ENCODE measurements at regions not wholly inside any gene's neighbourhood (a gene's known extent, or its start where the extent isn't known, plus 50 kb on each side); places are given as distances from the start of the nearest gene placed in this dataset.

DNA sequence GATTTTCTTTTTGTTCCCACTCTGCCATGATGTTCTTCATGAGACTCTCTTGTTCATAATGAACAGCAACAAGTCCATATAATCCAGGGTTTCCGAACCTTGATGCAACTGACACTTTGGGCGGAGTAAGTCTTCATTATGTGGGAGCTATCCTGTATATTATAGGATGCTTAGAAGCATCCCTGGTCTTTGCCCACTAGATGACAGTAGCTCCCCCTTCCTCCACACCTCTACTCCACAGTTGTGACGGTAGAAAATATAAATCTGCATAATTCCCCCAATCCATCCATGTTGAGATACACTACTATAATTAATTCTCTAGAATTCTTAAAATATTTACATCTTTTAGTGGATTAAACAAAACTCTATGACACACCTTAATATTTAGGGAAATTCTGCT lies 482.2 kb upstream of the CELF4 start:
- no peak for DNase-seq

- no peak for DNase-seq
These were observed 481.1 kb upstream of the CELF4 start for GRCh38 chr18:38046651-38047050.

DNA sequence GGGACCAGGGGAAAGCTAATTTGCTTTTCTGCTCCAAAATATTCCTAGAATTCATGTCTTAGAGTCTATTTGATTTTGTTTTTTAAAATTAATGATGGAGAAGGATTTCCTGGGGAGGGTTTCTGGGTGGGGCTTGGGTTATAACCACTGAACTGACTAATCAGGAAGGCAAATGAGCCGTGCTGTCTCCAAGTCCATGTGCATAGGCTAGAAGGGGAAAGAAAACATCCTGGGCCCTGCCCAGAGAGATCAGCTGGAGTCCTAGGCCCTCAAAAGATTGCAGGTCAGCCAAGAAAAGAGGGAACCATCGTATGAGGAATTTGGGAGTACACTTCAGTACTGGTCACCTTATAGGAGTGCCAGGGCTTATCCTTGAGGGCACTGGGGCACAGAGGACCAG lies 480.2 kb upstream of the CELF4 start:
- DNase-seq: no peak

DNA sequence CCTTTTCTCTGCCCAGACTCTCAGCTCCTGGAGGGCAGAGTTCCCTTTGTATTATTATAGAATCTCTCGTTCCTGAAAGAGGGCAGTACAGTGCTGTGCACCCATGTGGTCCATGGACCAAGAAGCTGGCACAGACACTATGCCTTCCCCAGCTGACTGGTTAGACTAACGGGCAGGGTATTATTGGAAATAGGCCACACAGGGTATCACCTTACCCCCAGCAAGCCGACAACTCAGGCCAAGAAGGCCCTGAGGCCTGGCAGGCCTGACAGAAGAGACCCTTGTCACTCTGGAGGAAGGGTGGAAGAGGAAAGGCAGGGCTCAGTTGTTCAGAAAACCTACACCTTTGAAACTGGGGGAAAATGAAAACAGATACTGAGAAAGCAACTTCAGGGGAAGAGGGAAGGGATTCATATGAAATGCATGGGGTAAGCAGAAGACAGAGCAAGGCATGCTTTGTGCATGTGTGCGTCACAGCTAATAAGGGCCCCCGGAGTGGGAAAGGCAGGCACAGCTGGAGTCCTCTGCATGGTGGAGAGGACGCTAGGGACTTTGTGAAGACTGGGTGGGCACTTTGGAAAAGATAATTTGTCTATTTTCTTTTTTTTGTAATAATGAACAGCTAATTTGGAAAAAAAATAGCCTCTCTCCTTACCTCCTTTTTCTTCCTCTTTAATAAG lies 476.8 kb upstream of the CELF4 start:
- DNase-seq: no peak

GRCh38 chr18:38038242-38038641 lies 472.6 kb upstream of the CELF4 start:
- DNase-seq: no peak

GRCh38 chr18:38035193-38035592 lies 469.6 kb upstream of the CELF4 start:
- DNase-seq: no peak

GRCh38 chr18:38033282-38033681 lies 467.7 kb upstream of the CELF4 start:
- no peak for DNase-seq

GRCh38 chr18:38032516-38032915 lies 466.9 kb upstream of the CELF4 start:
- DNase-seq: no peak

DNA sequence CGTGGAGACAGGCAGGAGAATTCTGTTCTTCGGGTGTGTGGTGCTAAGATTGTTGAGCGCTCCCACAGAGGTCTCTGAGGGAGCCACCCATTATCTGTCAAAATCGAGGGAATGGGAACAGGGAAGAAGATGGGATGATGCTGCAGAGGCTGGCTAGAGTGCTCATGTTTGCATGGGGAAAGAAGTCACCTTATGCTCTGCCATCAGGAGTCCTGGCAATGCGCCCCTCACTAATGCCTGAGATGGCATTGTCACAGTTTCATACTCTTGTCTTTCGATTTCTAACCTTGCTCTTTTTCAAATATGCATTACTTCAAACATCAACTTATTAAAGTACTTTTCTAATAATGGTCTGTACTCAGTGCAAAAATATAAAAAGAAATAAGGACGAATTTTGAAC lies 463.3 kb upstream of the CELF4 start:
- DNase-seq: no peak

GRCh38 chr18:38025433-38026038 lies 459.9 kb upstream of the CELF4 start:
- no peak for DNase-seq

- no peak for DNase-seq
These were observed 458.3 kb upstream of the CELF4 start for GRCh38 chr18:38023871-38024270.

DNA sequence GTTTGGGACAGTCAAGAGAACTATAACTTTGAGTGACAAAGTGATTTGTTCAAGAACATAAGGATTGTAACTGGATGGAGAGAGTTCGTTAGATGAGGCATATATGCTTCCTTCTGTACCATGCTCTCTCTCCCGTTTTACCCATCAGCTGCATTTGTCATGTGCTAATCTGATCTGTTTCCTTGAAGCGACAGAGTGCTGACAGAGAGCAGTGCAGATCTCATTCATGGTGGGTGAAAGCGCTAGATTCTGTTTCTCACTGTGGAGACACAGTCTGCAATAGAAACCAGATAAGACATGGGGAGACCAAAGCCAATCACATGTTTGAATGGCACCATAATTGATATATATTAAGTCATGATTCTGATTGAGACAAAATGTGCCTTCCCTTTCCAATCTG lies 456.6 kb upstream of the CELF4 start:
- no peak for DNase-seq

GRCh38 chr18:38019292-38019691 lies 453.7 kb upstream of the CELF4 start:
- no peak for DNase-seq

DNA sequence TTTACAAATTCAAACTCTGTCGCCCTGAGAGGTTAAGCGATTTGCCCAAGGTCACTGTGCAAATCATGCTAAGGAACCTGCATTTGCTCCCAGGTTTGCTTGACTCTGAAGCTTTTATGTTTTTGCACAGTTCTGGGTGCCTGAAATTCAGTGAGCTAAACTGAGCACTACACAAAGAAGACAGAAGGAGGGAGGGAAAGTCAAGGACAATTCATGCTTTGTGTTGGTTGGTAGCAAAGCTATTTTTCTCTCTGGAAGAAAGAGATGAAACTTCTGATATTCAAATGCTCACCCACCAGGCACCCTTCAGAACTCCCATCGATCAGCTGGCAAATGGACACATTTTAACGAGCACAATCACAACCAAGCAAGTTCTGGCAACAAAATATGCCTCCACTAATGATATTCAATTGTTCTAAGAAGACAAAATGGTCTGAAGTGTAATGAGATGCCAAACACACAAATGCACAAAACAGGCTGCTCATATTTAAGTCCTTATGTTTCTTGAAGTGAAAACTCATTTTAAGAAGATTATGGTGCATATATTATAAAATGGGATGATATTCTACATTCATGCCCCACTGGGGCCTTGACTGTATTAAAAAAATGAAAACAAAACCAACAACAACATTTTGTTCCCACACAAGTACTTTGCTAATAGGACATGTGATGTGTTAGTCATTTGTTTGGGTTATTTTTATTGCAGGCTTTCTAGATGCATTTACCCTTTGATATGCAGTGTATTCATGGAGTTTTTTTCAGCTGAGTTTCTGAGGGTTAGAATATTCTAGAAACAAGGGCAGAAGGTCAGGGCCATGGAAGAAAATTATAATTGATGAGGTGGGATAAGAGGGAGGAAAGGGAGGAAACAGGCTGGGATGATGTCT lies 445.6 kb upstream of the CELF4 start:
- no peak for DNase-seq

GRCh38 chr18:38010037-38010436 lies 444.4 kb upstream of the CELF4 start:
- DNase-seq: no peak

- DNase-seq: no peak
These were observed 443.7 kb upstream of the CELF4 start for GRCh38 chr18:38009320-38009719.

- no peak for DNase-seq
These were observed 442.2 kb upstream of the CELF4 start for GRCh38 chr18:38007676-38008330.

GRCh38 chr18:38007026-38007425 lies 441.4 kb upstream of the CELF4 start:
- no peak for DNase-seq

GRCh38 chr18:38006541-38006940 lies 440.9 kb upstream of the CELF4 start:
- no peak for DNase-seq

GRCh38 chr18:37997695-37998094 lies 432.1 kb upstream of the CELF4 start:
- DNase-seq: no peak

DNA sequence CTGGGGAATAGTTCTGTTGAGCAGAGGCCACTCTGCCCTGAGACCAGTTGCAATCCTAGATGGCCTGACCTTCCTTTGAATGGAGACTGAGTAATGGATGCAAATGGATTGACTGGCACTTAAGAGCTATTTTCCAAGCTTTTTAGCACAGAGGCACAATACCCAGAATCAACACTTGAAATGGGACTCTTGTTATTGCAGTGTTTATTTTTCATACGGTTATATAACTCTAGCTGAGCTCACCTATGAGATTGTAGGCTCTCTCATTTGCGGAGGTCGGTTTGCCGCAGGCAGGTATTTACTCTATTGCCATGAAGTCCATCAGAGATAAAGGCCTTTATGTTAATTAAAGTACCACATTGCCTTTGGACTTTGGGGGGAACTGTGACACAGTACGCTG lies 422.3 kb upstream of the CELF4 start:
- no peak for DNase-seq

- no peak for DNase-seq
These were observed 421.1 kb upstream of the CELF4 start for GRCh38 chr18:37986665-37987064.

DNA sequence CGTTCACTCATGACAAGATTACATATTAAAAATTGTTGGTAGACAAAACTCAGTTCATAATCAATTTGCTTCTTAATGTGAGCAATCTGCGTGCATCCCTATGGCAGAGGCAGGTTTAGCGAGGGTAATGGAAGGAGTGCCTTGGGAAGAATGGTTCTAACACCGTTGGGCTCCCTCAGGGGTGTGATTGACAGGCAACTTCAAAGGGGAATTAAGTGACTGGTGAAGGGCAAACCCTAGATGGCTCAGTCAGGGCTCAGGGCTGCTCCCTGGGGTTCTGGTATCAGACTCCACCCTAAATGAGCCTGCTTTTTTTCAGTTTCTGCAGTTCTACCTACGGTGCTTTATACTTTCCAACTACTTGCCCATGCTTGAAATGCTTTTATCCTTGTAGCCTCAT lies 419.5 kb upstream of the CELF4 start:
- DNase-seq: no peak

DNA sequence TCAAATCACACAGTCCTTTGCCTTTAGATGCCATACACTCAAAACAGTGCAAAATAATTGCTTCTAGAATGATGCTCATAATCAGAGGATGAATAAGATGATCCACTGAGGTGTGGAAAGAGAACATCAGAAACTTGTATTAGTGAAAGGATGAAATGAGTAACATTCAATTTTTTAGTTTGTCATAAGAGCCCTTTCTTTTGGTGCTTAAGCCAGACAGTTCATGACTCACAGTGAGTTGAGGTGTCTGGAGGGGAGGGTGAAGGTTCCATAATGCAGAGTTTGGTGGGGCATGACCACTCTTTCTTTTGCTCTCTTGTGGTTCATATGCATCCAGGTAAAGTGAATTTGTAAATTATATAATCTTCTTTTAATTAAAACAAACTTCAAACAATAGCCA lies 415.0 kb upstream of the CELF4 start:
- no peak for DNase-seq

Data from NCI-H1048 (cell line).